Uterus (tissue), 2 donors: ENCODE measurements at regions not wholly inside any gene's neighbourhood (a gene's known extent, or its start where the extent isn't known, plus 50 kb on each side); places are given as distances from the start of the nearest gene placed in this dataset.

Source experiments
- POLR2A ChIP-seq, 2 donors: fragments of 450-650 bp; IDR thresholded peaks; one replicate each; pipeline ENCODE4 v1.6.1; 2016; ENCODE audit warnings: antibody characterized with exemption in 2 of 2, mild to moderate bottlenecking in 1 of 2, moderate library complexity in 1 of 2
- TF ChIP-seq, protein P1 (sequence below), 4 experiments: fragments of 200-600 bp in 2 of 4; fragments of 450-650 bp in 2 of 4; sonication (generic) in 2 of 4; IDR thresholded peaks; one replicate each; pipeline ENCODE4 v1.5.1; 2016 to 2019; ENCODE audit warnings: antibody characterized with exemption in 4 of 4, mild to moderate bottlenecking in 2 of 4, moderate library complexity in 1 of 4

DNA sequence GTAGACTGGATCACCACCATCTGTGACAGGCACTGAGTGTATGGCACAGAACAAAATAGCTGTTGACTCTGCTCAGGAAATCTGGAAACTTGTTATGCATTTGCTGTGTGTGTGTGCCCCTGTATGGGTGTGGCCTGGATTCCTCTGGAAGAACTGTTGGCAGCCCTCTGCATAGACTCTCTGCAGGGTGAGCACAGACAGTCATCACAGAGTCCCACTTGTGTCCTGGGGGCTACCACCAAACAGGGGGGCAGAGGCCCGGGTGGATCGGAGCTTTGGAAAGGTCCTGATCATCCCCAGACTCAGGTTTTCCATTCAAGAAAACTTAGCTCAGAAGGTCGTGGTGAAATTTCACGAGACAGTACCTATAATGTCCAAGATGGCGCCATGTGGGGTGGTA is 258.6 kb downstream of the SOX11 start:
- TF ChIP-seq, protein P1, sequence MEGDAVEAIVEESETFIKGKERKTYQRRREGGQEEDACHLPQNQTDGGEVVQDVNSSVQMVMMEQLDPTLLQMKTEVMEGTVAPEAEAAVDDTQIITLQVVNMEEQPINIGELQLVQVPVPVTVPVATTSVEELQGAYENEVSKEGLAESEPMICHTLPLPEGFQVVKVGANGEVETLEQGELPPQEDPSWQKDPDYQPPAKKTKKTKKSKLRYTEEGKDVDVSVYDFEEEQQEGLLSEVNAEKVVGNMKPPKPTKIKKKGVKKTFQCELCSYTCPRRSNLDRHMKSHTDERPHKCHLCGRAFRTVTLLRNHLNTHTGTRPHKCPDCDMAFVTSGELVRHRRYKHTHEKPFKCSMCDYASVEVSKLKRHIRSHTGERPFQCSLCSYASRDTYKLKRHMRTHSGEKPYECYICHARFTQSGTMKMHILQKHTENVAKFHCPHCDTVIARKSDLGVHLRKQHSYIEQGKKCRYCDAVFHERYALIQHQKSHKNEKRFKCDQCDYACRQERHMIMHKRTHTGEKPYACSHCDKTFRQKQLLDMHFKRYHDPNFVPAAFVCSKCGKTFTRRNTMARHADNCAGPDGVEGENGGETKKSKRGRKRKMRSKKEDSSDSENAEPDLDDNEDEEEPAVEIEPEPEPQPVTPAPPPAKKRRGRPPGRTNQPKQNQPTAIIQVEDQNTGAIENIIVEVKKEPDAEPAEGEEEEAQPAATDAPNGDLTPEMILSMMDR (IDR thresholded peaks at IDR 0.05): no peak
- TF ChIP-seq POLR2A (IDR thresholded peaks at IDR 0.05): no peak
